Glomerular visceral epithelial cell (primary cell): ENCODE measurements at regions not wholly inside any gene's neighbourhood (a gene's known extent, or its start where the extent isn't known, plus 50 kb on each side); places are given as distances from the start of the nearest gene placed in this dataset.
"Not testable (repeated sequence)": the region's sequence is repeated elsewhere in the genome, so short reads cannot be mapped to it uniquely, and the experiment has no call there.

ENCODE experiments used
- DNase-seq: peaks from one replicate; pipeline ENCODE4 v3.0.0-alpha.2; 2016; ENCODE audit errors: extremely low spot score

- no peak for DNase-seq
Measured at GRCh38 chr2:241957276-241957675, 87.7 kb downstream of the RTP5 start.

- DNase-seq = no peak
Measured at GRCh38 chr2:241958818-241959545, 89.5 kb downstream of the RTP5 start.

- DNase-seq = no peak
Measured at GRCh38 chr2:241959751-241960269, 90.3 kb downstream of the RTP5 start.

- no peak for DNase-seq
Measured at GRCh38 chr2:241961454-241961853, 91.9 kb downstream of the RTP5 start.

DNA sequence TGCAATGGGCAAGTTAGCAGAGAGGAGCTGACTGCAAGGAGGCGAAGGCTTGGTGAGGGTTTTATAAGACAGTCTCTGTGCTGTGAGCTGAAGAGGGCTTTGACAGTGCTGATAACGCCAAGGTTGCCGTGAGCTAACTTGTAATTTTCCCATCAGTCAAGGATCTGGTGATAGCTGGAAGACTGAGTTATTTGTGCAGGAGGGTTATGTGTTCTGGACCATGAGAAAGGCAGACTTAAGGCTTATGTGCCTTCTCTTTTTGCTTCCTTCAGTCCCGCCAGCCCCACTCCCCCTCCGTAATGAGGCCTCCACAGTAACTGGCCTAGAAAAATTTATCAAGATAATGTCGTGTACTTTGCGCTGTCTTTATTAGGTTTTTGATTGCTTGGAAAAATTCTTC is 94.6 kb downstream of the RTP5 start:
- no peak for DNase-seq

- DNase-seq = peak; percentile 98
Measured at GRCh38 chr2:241965931-241966412, 96.4 kb downstream of the RTP5 start.

- DNase-seq = no peak
Measured at GRCh38 chr2:241966647-241967466, 97.3 kb downstream of the RTP5 start.

DNA sequence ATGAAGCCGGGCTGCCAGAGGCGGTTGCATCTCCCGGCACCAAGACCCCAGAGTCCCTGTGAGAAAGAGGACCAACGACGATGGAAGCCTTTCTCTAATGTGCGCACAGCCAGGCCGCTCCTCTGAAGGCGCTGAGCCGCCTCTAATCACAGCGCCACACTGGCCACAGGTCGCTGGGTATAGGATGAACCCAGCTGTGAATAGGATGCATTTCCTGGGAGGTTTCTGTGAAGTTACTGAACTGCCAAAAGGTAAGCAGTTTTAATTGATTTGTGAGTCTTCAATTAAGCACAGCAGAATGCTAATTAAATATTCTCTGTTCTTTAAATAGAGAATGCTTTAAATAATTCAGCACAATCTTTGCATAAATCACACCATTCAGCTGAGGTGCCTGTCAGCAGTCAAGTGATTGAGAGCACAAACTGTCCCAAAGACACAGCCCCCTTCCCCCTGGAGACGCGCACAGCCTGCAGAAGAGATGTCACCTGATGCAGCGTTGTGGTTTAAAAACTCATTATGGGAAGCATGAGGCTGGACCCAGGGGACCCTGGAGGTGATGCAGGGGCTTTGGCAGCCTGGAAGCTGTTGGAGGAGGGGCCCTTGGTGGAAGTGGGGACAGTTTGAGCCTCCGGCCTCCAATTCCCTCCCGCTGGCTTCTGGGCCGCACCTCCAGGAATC is 98.1 kb downstream of the RTP5 start:
- DNase-seq = no peak

DNA sequence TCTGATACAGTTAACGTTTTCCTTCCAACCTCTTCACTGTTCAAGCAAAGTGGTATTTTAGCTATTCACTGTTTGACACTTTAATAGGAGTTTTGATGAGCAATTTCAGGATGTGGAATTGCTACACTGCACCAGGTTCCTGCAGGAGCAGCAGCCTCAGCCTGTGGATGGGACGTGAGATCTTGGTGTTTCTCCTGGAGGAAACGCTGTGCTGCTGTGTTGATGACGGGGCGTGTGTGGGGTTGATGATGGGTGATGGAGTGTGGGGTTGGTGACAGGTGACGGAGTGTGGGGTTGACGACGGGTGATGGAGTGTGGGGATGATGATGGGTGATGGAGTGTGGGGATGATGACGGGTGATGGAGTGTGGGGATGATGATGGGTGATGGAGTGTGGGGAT is 98.9 kb downstream of the RTP5 start:
- no peak for DNase-seq

DNA sequence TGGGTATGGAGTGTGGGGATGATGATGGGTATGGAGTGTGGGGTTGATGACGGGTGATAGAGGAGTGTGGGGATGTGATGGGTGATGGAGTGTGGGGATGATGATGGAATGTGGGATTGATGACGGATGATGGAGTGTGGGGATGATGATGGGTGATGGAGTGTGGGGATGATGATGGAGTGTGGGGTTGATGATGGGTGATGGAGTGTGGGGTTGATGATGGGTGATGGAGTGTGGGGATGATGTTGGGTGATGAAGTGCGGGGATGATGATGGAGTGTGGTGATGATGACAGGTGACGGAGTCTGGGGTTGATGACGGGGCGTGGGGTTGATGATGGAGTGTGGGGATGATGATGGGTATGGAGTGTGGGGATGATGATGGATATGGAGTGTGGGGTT is 99.7 kb downstream of the RTP5 start:
- not testable (repeated sequence) for DNase-seq

GRCh38 chr2:241970716-241971115 is 101.2 kb downstream of the RTP5 start:
- DNase-seq = no peak

DNA sequence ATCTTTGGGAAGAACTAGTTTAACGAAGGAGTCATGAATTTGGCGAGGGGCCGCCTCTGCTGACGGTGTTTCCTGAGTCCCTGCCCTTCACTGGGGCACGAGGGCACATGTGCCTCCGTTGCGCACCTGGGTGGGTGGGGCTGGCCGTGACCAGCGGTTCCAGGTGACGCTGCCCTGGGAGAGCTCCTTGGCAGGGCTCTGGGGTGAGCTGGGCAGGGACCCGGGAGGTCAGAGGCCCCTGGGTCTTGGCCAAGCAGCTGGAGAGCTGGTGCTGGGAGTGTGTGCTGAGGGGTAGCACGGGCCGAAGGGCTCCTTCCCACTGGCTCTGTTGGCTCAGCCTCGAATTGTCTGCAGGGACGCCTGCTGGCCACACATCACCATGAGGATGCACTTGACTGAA is 104.6 kb downstream of the RTP5 start:
- no peak for DNase-seq

GRCh38 chr2:241974851-241975592 is 105.5 kb downstream of the RTP5 start:
- no peak for DNase-seq

GRCh38 chr2:241975593-241976284 is 106.2 kb downstream of the RTP5 start:
- no peak for DNase-seq

DNA sequence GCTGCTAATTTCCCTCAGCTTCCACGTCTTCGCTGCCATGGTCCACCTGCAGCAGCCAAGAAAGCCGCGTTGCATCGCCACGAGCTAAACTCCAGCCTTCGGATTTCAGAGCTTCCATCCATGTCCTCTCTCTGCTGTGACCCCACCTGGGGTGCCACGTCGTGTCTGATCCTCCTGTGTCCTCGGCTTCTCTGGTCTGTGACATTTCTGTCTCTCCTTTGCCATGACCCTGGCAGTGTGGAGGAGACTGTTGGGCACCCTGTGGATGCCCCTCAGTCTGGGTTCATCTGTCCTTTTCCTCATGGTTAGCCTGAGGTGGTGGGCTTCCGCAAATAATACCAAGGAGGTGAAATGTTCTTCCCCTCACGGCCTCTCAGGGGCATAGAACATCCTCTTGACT is 106.8 kb downstream of the RTP5 start:
- no peak for DNase-seq

DNA sequence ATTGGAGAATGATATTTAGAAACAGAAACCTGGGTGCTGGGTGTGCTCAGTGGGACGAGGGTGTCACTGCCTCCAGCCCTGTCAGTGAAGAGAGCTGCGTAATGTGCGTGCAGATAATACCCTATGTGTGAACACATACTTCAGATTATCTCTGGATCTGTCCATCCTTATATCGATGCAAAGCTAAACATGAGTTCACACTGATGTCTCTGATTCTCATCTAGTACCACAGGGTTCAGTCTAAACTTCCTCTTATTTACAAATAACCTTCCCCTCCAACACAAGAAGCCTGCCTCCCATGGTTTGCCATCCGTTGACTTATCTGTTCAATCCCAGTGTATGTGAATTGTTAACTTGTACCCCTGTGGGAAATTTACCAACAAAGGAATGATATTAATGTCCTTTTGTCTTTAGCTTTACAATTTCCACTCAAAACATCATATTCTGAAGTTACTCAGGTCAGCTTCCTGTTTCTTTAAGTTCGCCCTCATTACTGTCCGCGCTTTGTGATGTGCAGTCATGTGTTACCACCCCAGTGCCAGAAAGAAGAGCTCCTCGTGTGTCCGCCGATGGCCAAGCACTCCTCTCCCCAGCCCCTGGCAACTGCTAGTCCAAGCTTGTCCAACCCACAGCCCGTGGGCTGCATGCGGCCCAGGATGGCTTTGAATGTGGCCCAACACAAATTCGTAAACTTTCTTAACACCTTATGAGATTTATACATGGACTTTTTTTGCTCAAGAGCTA is 108.2 kb downstream of the RTP5 start:
- no peak for DNase-seq

DNA sequence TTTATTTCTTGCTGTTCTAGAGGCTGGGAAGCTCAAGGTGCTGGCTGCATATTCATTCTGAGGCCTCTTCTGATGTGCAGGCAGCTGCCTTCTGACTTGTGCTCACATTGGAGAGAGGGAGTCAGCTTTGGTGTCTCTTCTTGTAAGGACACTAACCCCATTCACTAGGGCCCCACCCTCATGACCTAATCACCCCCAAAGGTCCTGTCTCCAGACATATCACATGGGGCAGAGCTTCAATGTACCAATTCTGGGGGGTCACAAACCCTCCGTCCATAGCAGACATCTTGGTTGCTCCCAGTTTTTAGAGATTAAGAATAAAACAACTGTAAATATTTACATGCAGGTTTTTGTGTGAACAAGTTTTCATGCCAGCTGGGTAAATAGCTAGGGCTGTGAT is 109.1 kb downstream of the RTP5 start:
- DNase-seq = no peak

DNA sequence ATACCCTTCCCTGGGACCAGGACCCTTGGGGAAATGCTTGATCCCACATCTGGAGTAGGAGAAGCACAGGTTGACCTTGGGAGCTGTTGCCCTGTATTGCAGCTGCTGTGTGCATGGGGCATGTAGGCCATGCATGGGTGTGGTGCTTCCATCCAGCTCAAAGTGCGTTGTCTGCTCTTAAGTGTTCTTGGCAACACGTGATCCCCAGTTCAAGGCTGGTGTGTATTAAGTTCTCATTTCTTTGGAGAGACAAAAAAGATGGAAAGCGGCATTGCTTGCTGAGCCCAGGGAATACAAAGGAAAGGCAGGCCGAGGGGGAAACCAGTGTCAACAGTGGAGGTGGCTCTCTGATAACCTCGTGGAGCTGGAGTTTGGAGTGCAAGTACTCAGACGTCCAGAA is 110.7 kb downstream of the RTP5 start:
- DNase-seq = no peak

GRCh38 chr2:241981076-241981700 is 111.7 kb downstream of the RTP5 start:
- DNase-seq = no peak
